Parathyroid adenoma (tissue), 2 donors: ENCODE measurements at regions not wholly inside any gene's neighbourhood (a gene's known extent, or its start where the extent isn't known, plus 50 kb on each side); places are given as distances from the start of the nearest gene placed in this dataset.

Experiments
- H2AFZ ChIP-seq: fragments of 300-600 bp; sonication (generic); one replicate; pipeline ENCODE4 v1.7.0; 2017; ENCODE audit warnings: antibody characterized with exemption, mild to moderate bottlenecking
- H3K27ac ChIP-seq: fragments of 300-600 bp; sonication (generic); one replicate; pipeline ENCODE4 v1.7.0; 2017
- H3K27me3 ChIP-seq: fragments of 300-600 bp; sonication (generic); one replicate; pipeline ENCODE4 v1.7.0; 2017; ENCODE audit warnings: low read length; ENCODE audit not compliant: control insufficient read depth, insufficient read depth
- H3K36me3 ChIP-seq: fragments of 300-600 bp; sonication (generic); one replicate; pipeline ENCODE4 v1.7.0; 2017; ENCODE audit warnings: low read length; ENCODE audit not compliant: control insufficient read depth, insufficient read depth
- H3K4me1 ChIP-seq: fragments of 300-600 bp; sonication (generic); one replicate; pipeline ENCODE4 v1.7.0; 2017; ENCODE audit warnings: control low read depth
- H3K4me2 ChIP-seq: fragments of 300-600 bp; sonication (generic); one replicate; pipeline ENCODE4 v1.7.0; 2017; ENCODE audit warnings: low read length
- H3K4me3 ChIP-seq: fragments of 300-600 bp; sonication (generic); one replicate; pipeline ENCODE4 v1.7.0; 2017; ENCODE audit warnings: low read depth, low read length
- H3K79me2 ChIP-seq: fragments of 300-600 bp; sonication (generic); one replicate; pipeline ENCODE4 v1.7.0; 2017; ENCODE audit warnings: control low read depth
- H3K9ac ChIP-seq: fragments of 300-600 bp; sonication (generic); one replicate; pipeline ENCODE4 v1.7.0; 2017; ENCODE audit warnings: mild to moderate bottlenecking
- H3K9me3 ChIP-seq: fragments of 300-600 bp; sonication (generic); one replicate; pipeline ENCODE4 v1.7.0; 2017; ENCODE audit warnings: low read length; ENCODE audit not compliant: control insufficient read depth
- TF ChIP-seq, protein P1 (sequence below): fragments of 300-600 bp; sonication (generic); IDR thresholded peaks from one replicate; pipeline ENCODE4 v1.7.0; 2017; ENCODE audit warnings: antibody characterized with exemption, mild to moderate bottlenecking
- donor health status: primary hyperparathyroidism.

DNA sequence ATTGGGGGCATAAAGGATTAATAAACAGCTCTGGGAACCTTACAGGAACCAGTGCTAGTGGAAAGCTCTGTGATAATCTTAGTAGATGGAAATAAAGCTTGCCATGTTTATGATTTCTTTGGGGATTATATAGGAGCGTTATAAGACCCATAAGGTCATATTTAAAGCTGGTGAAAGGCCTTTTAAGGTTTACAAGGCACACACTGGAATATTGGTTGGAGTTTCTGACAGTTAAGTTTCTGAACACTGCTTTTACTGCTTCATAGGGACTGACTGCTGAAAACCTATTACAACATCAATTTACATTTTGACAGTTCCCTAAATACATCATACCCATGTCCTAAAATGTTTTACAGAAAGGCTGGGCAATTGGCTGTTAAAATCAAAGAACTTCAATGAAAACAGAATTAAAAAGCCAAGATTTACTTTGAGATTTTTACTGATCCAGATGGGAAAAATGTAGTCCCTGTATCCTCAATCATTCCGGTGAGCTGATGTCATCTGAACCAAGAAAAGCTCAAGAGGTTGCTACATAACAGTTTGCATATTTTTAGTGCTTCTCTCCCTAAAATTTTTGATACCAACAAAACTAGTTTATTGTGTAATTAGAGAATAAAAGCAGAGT lies 153.7 kb upstream of the IGF1 start:
- no peaks in the 10 kb centered on the region for H3K79me2 ChIP-seq
- H3K4me3 ChIP-seq: no peak overlapping the region
- no peaks in the 10 kb centered on the region for H3K4me1 ChIP-seq
- no peaks in the 10 kb centered on the region for H3K9me3 ChIP-seq
- no peaks in the 10 kb centered on the region for H3K27me3 ChIP-seq
- no peak overlapping the region for H2AFZ ChIP-seq
- no peak overlapping the region for H3K27ac ChIP-seq
- H3K9ac ChIP-seq: no peak overlapping the region
- no peaks in the 10 kb centered on the region for H3K36me3 ChIP-seq
- TF ChIP-seq, protein P1, sequence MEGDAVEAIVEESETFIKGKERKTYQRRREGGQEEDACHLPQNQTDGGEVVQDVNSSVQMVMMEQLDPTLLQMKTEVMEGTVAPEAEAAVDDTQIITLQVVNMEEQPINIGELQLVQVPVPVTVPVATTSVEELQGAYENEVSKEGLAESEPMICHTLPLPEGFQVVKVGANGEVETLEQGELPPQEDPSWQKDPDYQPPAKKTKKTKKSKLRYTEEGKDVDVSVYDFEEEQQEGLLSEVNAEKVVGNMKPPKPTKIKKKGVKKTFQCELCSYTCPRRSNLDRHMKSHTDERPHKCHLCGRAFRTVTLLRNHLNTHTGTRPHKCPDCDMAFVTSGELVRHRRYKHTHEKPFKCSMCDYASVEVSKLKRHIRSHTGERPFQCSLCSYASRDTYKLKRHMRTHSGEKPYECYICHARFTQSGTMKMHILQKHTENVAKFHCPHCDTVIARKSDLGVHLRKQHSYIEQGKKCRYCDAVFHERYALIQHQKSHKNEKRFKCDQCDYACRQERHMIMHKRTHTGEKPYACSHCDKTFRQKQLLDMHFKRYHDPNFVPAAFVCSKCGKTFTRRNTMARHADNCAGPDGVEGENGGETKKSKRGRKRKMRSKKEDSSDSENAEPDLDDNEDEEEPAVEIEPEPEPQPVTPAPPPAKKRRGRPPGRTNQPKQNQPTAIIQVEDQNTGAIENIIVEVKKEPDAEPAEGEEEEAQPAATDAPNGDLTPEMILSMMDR: no peak
- H3K4me2 ChIP-seq: no peak overlapping the region

DNA sequence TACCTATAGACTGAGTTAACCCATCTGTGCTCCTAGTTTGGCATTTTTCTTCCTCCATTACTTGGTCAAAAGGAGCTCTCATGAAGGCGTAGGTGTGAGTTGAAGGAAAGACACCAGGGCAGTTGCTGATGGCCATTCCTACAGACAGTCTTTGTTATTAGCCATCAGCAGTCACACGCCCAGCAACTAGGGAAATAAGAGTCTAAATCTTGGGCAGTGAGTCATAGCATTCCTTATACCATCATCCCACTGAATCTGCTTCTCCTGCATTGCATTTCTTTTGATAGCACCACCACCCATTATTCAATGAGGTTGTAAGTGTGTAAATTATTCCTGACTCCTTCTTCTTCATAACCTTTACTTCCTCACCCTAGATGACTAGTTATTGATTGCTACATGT lies 150.9 kb upstream of the IGF1 start:
- no peaks in the 10 kb centered on the region for H3K36me3 ChIP-seq
- H3K4me3 ChIP-seq: no peak overlapping the region
- TF ChIP-seq, protein P1: no peak
- H3K27me3 ChIP-seq: no peaks in the 10 kb centered on the region
- no peak overlapping the region for H3K27ac ChIP-seq
- no peaks in the 10 kb centered on the region for H3K79me2 ChIP-seq
- H3K4me1 ChIP-seq: no peaks in the 10 kb centered on the region
- H2AFZ ChIP-seq: no peak overlapping the region
- no peak overlapping the region for H3K9ac ChIP-seq
- no peaks in the 10 kb centered on the region for H3K9me3 ChIP-seq
- H3K4me2 ChIP-seq: no peak overlapping the region

DNA sequence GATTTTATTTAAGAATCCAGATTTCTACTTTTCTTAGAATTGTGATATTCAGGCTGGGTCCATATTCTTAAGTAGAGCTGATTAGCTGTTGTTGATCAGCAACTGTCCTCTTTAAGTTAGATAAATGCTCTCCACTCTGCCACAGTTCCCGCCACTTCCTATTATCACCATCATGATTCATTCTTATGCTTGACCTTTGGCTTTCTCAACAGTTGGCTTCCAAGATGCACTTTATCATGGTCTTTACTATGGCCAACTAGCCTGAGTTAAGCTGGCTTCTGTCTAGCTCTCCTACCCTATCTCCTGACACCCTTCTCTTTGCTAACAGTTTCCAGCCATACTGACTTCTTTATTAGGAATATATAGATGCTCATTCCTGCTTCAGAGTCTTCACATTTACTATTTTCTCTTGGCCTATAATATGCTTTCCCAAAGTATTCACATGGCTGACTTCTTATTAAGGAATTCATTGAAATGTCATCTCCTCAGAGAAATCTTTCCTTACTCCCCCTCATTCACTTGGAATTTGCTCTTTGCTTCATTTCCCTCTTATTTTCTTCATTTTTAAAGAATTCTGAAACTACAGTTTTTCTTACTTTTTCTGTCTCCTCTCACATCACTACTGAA lies 149.0 kb upstream of the IGF1 start:
- no peak overlapping the region for H3K4me3 ChIP-seq
- H3K4me1 ChIP-seq: no peaks in the 10 kb centered on the region
- no peak overlapping the region for H3K9ac ChIP-seq
- no peaks in the 10 kb centered on the region for H3K79me2 ChIP-seq
- no peaks in the 10 kb centered on the region for H3K9me3 ChIP-seq
- H3K27ac ChIP-seq: no peak overlapping the region
- TF ChIP-seq, protein P1: no peak
- no peaks in the 10 kb centered on the region for H3K27me3 ChIP-seq
- no peaks in the 10 kb centered on the region for H3K36me3 ChIP-seq
- no peak overlapping the region for H2AFZ ChIP-seq
- no peak overlapping the region for H3K4me2 ChIP-seq

DNA sequence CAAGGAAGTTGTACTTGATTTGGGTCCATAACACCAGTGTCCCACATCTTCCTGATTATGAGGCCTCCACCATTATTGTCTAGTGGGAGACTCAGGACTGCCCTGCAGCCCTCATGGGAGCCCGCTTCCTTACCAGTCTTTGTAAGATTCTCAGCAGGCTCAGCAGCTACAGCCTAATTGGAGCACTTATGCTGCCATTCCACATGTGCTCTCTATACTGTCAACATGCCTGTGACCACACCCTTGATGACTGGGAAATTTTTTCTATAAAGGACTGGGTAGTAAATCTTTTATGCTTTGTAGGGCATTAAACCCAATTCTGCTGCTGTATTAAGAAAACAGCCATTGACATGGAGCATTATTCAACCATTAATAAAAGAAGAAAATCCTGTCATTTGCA lies 145.5 kb upstream of the IGF1 start:
- no peaks in the 10 kb centered on the region for H3K27me3 ChIP-seq
- no peak overlapping the region for H3K4me2 ChIP-seq
- no peak overlapping the region for H3K27ac ChIP-seq
- no peaks in the 10 kb centered on the region for H3K79me2 ChIP-seq
- H3K4me3 ChIP-seq: no peak overlapping the region
- no peaks in the 10 kb centered on the region for H3K9me3 ChIP-seq
- H3K36me3 ChIP-seq: no peaks in the 10 kb centered on the region
- no peak overlapping the region for H2AFZ ChIP-seq
- no peaks in the 10 kb centered on the region for H3K4me1 ChIP-seq
- no peak overlapping the region for H3K9ac ChIP-seq
- TF ChIP-seq, protein P1: no peak

DNA sequence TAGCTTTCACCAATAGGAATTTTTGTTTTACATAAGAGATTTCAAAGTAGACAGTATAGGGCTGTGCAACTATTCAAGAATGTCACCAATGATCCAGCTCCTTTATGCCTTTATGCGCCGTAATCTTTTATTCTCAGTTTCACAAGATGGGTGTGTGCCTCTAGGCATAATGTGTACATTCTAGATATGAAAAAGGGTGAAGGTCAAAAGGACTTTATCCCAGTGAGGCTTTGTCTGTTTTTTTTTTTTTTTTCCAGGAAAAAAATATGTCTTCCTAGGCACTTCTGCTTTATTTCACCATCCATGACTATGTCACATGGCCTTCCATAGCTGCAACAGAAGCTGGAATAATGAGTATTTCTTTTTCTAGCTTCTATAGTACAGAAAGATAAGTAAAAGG lies 142.3 kb upstream of the IGF1 start:
- H3K27me3 ChIP-seq: no peaks in the 10 kb centered on the region
- no peaks in the 10 kb centered on the region for H3K4me1 ChIP-seq
- H3K36me3 ChIP-seq: no peaks in the 10 kb centered on the region
- H3K4me2 ChIP-seq: no peak overlapping the region
- TF ChIP-seq, protein P1: no peak
- H3K79me2 ChIP-seq: no peaks in the 10 kb centered on the region
- H3K9me3 ChIP-seq: no peaks in the 10 kb centered on the region
- H3K9ac ChIP-seq: no peak overlapping the region
- no peak overlapping the region for H3K27ac ChIP-seq
- no peak overlapping the region for H3K4me3 ChIP-seq
- H2AFZ ChIP-seq: no peak overlapping the region
